ENCODE measurements at regions not wholly inside any gene's neighbourhood (a gene's known extent, or its start where the extent isn't known, plus 50 kb on each side); places are given as distances from the start of the nearest gene placed in this dataset.
"Not testable (repeated sequence)": the region's sequence is repeated elsewhere in the genome, so short reads cannot be mapped to it uniquely, and the experiment has no call there.

GRCh38 chr1:232139444-232139843 lies 490.5 kb downstream of the SIPA1L2 start:
- DNase-seq (ENCODE audit: low read depth in 2 of 2), result no peak

GRCh38 chr1:232138044-232138443 lies 491.9 kb downstream of the SIPA1L2 start:
- no peak for DNase-seq (ENCODE audit: low read depth in 2 of 2)

GRCh38 chr1:232137066-232137465 lies 492.9 kb downstream of the SIPA1L2 start:
- DNase-seq (ENCODE audit: low read depth in 2 of 2), result no peak

GRCh38 chr1:232136136-232136535 lies 493.8 kb downstream of the SIPA1L2 start:
- DNase-seq (ENCODE audit: low read depth in 2 of 2), result no peak

GRCh38 chr1:232134365-232134764 lies 495.6 kb downstream of the SIPA1L2 start:
- DNase-seq (ENCODE audit: low read depth in 2 of 2), result no peak

GRCh38 chr1:232132572-232132971 lies 497.4 kb downstream of the SIPA1L2 start:
- DNase-seq (ENCODE audit: low read depth in 2 of 2), result no peak

GRCh38 chr1:232131715-232132391 lies 498.1 kb downstream of the SIPA1L2 start:
- DNase-seq (ENCODE audit: low read depth in 2 of 2), result no peak

GRCh38 chr1:232130815-232131480 lies 499.0 kb downstream of the SIPA1L2 start:
- DNase-seq (ENCODE audit: low read depth in 2 of 2), result no peak

GRCh38 chr1:232127190-232127589 lies 500.6 kb downstream of the DISC1 start:
- DNase-seq (ENCODE audit: low read depth in 2 of 2), result no peak

GRCh38 chr1:232123775-232124659 lies 497.4 kb downstream of the DISC1 start:
- no peak for DNase-seq (ENCODE audit: low read depth in 2 of 2)

- not testable (repeated sequence) for DNase-seq (ENCODE audit: low read depth in 2 of 2)
Measured at GRCh38 chr1:232117903-232118302, 491.3 kb downstream of the DISC1 start.

- no peak for DNase-seq (ENCODE audit: low read depth in 2 of 2)
Measured at GRCh38 chr1:232114985-232115384, 488.4 kb downstream of the DISC1 start.

GRCh38 chr1:232112076-232112475 lies 485.5 kb downstream of the DISC1 start:
- DNase-seq (ENCODE audit: low read depth in 2 of 2), result no peak

- no peak for DNase-seq (ENCODE audit: low read depth in 2 of 2)
Measured at GRCh38 chr1:232111611-232112010, 485.0 kb downstream of the DISC1 start.

- no peak for DNase-seq (ENCODE audit: low read depth in 2 of 2)
Measured at GRCh38 chr1:232110281-232111090, 483.9 kb downstream of the DISC1 start.

- DNase-seq (ENCODE audit: low read depth in 2 of 2), result no peak
Measured at GRCh38 chr1:232109391-232109790, 482.8 kb downstream of the DISC1 start.

- no peak for DNase-seq (ENCODE audit: low read depth in 2 of 2)
Measured at GRCh38 chr1:232108598-232108997, 482.0 kb downstream of the DISC1 start.

GRCh38 chr1:232106415-232106814 lies 479.8 kb downstream of the DISC1 start:
- no peak for DNase-seq (ENCODE audit: low read depth in 2 of 2)

- DNase-seq (ENCODE audit: low read depth in 2 of 2), result no peak
Measured at GRCh38 chr1:232105561-232105960, 479.0 kb downstream of the DISC1 start.

GRCh38 chr1:232101231-232101630 lies 474.6 kb downstream of the DISC1 start:
- no peak for DNase-seq (ENCODE audit: low read depth in 2 of 2)

GRCh38 chr1:232096751-232097150 lies 470.2 kb downstream of the DISC1 start:
- DNase-seq (ENCODE audit: low read depth in 2 of 2), result no peak
